Fibroblast of the conjunctiva (primary cell): ENCODE measurements at regions not wholly inside any gene's neighbourhood (a gene's known extent, or its start where the extent isn't known, plus 50 kb on each side); places are given as distances from the start of the nearest gene placed in this dataset.

ENCODE experiments used
- DNase-seq: peaks from one replicate; pipeline ENCODE4 v3.0.0-alpha.2; 2010; ENCODE audit warnings: low read depth

DNA sequence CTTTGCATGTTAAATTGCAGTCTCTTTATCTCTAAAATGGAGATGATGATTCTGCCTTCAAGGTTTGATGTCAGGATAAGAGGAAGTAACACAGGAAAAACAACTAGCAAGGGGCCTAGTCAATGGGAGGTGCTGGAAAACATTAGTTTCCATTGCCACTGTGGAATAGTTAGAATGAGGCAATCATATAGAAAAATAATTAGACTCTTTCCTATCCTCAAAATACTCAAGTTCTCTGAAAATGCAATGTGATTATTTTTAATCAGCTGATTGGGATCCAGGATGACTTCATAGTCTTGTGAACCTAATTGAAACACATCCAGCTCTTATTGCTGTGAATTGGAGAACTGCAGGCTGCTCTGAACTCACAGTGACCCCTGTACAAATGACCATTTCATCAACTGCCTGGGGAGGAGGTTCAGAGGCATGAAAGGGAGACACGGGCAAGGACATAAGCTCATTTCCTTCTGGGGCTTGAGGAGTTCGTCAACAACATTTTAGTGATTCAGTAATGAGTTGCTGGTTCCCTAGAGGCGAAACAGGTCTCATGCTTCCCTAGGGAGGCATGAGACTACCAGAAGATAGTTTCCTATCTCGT lies 422.5 kb downstream of the LPIN1 start:
- DNase-seq = peak; percentile 51

DNA sequence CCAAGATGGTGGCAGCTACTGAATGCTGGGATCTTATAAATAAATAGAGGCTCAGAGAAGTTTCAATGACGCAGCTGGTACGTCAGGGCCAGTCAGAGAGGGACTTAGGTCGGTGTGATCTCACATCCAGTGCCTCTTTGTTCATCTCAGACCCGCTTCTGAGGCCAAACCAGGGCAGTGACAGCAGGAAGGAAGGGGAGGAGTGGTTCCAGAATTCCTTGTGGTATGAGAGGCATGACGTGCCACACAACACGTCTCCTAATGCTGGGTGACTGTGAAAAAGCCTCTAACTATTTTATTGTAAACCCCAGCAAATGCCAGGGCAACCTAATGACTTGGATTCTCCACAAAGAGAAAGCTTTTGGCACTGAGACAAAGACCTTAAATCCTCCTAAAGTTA lies 423.3 kb downstream of the LPIN1 start:
- no peak for DNase-seq

DNA sequence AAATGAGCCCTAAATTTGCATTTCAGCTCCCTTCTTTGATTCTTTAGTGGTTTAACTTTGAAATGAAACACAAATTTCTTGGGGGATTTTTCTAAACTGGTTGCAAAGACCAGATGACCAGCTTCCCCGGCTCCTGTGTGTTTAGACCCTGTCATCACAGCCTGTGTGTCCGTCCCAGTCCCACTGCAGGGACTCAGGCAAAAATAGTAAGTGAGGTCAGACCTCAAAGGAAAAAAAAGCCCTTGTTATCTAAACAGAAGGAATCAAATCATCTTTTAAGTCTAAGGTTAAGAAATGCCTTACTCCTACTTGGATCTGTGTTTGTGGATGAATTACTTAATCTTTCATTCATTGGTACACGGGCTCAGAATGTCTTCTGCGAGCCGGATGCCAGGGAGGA lies 423.7 kb downstream of the LPIN1 start:
- no peak for DNase-seq

DNA sequence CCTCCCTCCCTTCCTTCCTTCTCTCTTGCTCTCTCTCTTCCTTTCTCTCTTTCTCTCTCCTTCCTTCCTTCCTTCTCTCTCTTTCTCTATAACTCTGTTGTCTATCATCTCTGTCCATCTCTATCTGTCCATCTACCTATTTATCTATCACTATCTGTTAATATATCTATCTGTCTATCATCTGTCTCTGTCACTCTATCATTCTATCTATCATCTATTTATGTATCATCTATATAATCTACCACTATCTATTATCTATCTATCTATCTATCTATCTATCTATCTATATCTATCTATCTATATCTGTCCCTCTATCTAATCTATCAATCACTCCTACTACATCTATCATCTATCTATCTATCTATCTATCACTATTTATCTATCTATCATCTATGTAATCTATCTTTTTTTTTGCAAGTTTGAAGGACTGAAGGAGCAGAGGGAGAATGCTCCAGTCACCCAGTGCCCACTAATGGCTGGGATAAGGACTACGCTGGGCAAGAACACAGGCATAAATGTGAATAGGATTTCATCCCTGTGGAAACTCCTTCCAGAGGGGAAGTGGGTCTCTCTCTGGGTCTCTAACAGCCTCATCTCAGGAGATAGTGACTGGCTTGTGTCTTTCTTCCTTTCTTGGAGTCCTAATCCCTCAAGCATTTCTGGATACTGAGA lies 427.0 kb downstream of the LPIN1 start:
- DNase-seq = no peak

DNA sequence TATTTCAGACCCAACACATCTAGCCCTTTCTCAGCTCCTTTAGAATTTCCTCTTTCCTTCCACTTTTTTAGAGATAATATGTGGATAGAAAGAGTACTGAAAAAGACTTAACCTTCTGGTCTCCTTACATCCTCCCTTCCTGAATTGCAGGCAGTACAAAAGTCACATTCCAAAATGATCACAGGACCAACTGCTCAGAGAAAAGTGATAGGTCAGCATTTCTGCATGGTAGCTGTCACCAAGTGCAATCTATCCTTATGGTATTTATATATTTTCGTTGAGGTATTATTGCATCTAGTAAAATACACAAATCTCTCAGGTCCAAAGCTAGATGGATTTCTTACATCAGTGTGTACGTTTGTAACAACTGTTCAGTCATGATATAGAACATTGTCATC lies 427.5 kb downstream of the LPIN1 start:
- DNase-seq = no peak

DNA sequence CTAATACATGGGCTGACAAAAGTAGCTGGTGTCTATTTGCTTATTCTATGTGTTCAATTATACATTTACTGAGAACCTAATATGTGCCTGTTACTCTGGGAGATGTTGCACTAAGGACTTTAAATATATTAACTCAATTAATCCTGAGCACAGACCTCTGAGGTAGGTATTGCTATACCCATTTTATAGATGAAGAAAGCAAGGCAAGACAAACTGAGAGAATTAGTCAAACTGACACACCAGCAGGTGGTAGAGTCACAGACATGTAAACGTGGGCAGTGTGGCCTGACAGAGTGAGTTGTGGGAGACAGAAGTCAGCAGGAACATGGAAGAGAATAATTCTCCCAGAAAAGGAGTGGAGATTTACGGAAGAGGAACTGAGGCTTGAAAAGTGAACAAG lies 428.9 kb downstream of the LPIN1 start:
- no peak for DNase-seq

DNA sequence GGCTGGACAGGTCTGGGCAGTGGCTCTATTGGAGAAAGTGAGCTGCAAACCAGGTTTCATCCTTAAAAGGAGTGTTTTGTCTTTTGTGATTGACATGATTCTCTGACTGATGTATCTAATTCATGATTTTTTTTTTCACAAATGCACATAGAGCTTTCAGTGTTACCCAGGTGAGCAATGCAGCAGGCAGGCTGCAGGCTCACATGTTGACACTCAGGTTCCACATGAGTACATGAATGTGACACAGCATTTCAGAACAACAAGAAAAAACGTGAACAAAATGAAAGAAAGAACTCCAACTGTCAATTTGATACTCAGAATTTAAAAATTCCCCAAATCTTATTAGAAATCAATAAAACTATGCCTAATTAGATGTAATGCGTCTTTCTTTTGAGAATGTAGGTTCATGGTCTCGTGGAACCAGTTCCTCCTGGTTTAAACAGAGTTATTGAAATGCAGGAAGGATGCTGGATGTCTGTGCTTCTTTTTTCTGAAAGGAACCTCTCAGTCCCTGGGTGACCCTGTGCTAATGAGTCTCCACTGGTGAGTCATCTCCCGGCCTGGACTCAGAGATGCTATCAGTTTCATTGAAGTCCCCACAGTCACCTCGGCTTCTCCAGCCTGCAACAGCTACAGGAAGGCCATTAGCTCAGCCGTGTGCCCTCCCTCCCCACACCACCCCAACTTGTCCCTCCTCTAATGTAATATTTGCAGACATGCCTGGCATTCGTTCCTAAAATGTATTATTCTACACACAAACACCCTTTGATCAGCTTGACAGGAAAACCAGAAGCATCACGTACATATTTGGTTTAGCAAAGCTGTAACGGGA lies 430.4 kb downstream of the LPIN1 start:
- no peak for DNase-seq

DNA sequence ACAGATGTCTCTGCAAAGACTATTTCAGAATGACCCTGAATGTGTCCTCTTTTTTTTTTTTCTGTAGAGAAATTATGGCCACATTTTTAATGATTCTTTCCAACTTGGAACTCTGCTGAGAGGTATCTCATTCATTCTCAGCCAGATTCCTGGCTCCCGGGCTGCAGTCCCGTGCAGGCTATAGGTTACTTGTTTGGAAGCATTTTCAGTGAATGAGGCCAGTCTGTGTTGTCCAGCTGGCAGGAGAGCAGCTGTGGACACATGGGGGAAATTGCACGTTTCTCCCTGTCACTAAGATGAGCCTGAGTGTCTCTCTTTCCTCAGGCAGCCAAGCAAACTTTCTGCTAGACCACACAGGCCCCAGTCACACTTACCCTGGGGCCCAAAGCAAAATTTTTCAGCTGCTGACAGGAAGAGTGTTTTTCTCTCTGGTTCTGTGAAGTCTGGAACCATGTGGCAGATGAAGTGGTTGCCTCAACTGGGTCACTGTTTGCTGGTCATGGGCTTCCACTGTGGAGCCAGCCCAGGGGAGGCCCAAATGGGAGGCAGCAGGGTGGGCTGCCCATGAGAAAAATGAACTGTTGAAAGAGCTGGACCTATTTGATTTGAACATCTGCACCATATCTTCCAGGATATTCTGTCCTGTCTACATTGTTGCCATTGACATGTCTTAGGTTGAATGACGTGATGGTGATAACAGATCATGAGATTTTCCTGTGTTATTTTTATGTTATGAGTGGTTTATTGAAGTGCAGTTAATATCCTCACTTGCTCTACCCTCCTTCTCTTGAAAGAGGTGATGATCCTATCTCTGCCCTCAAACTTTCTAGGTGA lies 431.2 kb downstream of the LPIN1 start:
- DNase-seq = peak; percentile 44

DNA sequence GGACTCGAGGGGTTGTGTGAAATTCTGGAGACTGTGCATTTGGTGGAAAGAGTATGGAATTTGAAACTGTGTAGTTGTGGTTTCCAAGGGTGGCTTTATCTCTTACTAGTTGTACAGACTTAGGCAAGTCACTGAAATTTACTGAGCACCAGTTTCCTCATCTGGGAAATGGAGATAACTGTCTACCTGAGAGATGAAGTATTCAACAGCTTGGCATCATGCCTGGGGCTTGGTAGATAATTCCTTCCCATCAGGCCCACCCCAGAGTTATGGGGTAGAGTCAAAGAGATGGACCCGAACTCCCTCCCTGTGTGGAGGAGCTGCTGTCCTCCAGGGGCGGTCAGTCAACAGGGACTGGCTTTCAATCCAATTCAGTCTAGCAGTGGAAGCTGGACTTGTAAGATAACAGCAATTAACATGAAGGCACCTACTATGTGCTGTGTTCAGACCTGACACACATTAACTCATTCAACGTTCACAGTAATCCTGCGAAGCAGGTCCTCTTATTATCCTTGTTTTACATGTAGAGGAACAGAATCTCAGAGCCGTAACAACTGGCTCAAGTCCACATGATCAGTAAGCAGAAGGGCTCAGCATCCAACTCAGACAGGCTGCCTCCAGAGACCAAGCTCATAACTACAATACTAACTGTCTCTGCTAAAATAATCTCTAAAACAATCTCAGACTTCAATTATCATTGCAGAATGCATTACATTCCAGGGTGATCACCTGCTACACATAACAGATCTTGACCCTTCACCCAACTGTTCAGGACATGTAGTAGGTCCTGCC lies 432.1 kb downstream of the LPIN1 start:
- DNase-seq = no peak

DNA sequence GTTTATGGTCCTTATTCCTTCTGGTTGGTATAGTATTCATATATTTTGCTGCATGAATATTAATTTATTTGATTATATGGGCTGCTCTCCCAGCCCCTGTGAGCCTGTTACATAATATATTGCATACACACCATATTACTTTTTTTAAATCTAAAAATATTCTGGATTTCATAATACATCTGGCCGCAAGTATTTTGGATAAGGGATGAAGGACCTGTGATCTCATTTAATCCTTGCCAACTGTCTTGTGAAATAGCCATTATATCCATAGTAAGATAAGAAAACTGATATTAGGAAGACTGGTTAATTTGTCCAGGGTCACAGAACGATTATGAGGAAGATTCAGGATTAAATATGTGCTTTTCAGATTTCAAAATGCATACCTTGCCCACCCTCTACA lies 433.6 kb downstream of the LPIN1 start:
- no peak for DNase-seq

DNA sequence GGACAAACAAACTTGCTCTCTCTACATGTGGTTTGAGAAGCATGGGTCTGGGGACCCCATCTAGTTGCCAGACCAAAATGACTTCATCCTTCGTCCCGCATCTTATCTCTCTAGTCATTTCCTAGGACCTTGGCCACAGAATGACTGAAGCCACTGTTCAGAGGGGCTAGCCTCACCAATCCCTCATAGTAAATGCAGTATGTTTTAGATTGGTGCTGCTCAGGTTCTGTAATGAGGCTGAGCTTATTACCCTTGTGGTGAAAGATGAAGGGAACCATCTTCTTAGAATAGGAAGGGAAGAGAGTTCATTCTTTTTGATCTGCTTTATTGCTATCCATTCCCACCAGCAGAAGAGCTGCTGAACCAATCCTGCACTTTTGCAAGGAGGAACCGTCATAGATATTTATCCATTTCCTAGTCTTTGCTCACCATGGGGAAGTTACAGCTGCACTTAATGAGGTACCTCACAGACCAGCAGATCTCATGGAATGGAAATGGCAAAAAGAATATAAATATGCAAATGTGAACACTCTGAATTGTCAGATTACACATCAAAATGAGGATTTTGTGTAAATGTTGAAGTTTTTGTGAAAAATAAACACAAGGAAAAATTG lies 436.7 kb downstream of the LPIN1 start:
- DNase-seq = no peak

DNA sequence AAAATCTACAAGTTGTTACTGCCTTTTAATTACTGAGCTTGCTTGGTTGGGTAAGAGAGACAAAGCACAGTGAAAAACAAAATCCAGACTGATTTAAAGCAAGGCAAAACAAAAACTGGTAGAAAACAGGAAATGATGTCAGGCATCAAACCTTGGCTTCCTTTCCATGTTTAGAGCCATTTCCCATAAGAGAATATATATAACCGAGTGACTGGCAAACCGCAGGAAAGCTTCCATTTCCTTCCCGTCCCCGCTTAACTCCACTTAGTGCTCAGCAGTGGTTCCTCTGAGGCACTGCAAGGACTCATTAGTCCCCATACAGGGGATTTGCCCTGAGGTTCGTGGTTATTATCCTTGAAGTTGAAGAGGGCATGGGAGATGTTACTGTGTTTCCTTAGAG lies 446.3 kb downstream of the LPIN1 start:
- no peak for DNase-seq

DNA sequence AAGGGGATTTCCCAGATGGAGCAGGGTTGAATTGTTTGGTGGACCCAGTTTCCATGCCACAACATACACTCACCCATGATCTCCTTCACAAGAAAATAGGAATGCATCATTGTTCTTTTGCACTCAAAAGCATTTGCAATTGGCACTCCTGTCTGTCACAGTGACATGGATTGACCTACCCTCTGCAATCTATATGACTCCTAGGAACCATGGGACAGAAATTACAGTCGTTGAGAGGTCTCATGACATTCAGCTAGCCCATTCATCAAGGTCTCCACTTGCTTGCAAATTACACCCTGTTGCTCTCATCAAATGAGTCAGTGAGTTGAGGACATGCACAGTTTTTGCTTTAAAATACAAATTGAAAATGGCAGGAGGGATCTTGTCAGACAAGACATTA lies 448.5 kb downstream of the LPIN1 start:
- no peak for DNase-seq

DNA sequence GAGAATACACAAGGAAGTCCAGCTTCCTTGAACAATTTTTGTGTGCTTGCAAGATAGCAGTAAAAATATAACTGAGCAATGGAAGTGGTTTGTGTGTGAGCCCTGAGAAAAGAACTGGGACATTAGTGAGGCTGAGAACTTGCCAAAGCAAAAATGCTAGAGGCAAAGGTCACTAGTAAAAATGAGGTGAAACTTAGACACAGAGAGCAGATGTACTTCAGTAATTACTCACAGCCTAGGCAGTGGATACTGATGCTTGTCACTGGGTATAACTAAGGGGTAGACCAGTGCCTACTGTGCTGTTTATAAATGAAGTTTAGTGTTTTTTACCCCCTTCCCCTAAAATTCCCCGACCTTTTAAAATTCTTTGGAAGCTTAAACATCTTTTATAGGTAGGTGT lies 450.1 kb downstream of the LPIN1 start:
- DNase-seq = no peak

DNA sequence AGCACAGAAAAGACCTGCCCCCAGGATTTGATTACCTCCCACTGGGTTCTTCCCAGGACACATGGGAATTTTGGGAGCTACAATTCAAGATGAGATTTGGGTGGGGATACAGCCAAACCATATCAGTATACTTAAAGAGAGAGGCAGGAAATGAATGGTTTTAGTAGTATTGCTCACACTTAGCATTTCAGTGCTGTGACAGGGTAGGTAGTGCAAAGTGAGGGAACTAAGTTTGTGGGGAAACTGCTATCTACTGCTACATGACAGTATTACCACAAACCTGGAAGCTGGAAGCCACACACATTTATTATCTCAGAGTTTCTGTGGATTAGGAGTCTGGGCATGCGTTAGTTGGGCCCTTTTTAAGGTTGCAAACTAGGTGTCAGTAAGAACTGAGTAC lies 450.7 kb downstream of the LPIN1 start:
- no peak for DNase-seq

DNA sequence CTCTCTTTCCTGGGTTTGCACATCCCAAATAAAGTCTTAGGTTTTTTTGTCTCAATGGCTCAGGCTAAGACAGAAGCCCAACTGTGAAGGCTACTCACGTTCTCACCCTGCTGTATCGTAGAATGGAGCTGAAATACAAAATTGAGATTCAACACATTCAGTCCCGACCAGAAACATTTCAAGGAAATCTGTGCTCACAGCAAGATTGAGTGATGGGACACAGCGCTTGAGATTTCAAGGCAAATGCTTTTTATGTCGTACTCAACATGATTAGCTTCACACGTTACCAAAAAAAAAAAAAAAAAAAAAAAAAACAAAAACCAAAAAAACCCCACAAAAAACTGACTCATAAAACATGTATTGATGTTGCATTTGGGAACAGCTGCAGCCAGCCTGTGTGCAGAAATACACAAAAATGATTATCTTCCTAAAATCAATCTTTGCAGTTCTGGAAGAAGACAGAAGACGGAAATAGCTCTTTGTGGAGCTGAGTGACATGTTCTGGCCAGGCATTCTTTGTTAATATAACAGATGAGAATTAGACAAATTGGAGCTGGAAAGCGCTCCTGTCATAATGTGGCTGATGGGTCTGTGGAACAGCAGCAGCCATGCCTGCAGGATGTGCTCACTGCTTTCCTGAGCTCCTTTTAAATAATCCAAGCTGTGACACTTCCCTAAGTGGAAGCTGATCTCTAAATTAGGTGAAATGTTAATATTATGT lies 453.2 kb downstream of the LPIN1 start:
- DNase-seq = no peak

DNA sequence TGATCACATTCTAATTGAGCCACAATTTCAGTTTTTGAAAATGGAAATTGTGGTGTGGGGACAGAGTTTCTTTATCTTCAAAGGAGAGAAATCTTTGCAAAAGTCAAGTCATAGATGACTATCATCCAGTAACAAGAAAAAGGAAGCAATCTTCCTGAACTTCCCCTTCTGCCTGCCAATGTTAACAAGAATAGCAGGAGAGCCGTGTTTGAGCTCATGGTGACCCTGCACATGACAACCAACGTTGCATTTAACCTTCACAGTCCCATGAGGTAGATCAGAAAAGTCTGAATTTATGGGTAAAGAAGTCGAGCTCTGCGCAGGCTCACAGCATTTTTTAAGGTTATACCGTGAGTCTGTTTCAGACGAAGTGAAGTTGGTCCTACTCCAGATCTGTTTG lies 454.9 kb downstream of the LPIN1 start:
- DNase-seq = no peak

DNA sequence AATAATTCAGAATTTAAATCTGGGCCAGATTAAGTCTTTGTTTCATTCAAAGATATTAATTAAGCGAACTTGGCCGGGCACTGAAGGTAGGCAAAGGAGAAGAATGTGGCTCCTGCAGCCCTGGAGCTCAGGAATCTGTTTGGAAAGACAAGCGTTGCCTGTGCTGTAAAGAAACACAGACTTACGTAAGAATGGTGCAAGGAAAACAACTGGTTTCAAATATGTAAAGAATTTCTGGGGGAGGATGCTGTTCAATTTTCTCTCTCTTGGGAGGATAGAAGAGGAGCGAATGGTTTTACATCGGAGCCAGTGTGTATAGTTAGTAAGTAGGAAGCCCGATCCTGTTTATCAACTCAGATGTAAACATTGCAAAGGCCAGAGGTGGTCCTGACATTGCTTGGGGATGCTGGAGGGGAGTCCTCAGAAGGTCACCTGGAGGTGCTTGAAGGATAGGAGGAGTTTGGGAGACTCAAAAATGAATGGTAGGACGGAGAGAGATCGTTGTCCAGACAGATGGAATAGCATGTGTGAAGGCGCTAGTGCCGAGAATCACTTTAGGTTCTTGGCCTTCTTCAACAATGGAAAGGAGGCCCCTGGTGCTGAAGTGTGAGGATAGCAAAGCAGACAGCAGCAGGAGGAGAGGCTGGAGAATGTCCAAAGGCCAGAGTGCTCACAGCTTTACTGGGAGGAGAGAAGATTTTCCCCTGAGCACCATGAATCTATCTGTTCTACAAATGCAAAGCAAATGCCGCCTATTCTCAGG lies 456.1 kb downstream of the LPIN1 start:
- peak; percentile 36 for DNase-seq

DNA sequence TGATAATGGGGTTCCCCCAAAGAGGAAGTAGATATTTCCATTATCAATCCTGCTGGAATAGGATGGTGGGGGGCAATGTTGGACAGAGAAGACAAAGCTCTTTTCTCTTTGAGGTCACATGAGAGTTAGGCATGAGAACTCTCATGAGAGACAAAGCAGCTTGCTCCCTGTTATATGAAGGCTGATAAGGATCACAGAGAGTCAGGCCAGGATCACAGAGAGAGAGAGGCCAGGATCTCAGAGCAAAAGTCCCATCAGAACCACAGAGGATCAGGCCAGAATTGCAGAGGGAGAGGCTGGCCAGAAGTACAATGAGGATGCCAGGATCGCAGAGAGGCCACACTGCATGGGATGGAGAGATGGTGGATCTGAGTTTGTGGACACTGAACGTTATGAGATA lies 457.1 kb downstream of the LPIN1 start:
- no peak for DNase-seq

DNA sequence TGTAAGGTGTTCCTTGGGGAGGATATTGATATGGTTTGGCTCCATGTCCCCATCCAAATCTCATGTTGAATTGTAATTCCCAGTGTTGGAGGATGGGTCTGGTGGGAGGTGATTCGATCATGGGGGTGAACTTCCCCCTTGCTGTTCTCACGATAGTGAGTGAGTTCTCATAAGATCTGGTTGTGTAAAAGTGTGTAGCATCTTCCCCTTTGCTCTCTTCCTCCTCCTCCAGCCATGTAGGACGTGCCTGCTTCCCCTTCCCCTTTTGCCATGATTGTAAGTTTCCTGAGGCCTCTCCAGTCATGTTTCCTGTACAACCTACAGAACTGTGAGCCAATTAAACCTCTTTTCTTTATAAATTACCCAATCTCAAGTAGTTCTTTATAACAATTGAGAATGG lies 458.7 kb downstream of the LPIN1 start:
- DNase-seq = no peak
